ENCODE measurements at regions not wholly inside any gene's neighbourhood (a gene's known extent, or its start where the extent isn't known, plus 50 kb on each side); places are given as distances from the start of the nearest gene placed in this dataset.

DNA sequence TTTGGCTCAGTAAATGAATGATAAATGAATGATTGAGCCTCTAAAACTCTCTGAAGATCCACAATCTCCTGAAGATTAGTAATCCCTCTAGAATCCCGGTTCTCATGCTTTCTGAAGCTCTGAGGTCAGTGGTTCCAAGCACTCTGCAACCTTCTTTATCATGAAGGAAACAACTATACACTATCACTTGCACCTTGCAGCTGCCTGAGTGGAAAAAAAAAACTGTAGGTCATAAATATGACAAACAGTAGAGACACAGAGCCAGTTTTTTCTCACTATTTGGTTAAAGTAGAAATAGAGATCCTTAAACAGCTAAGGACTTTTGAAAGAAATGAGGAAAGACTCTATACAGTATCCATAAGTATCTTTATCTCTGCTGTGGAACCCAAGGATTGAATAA lies 122.0 kb upstream of the CRBN start (continued):
- TF ChIP-seq TAF1 (IDR thresholded peaks at IDR 0.05; ENCODE audit: low read depth, low read length), result no peak
- no peak for TF ChIP-seq CHD1 (IDR thresholded peaks at IDR 0.05; ENCODE audit: low read depth, low read length)
- TF ChIP-seq MAX (IDR thresholded peaks at IDR 0.05), result no peak
- no peak for TF ChIP-seq CREB1 (IDR thresholded peaks at IDR 0.05)
- TF ChIP-seq CTBP2 (IDR thresholded peaks at IDR 0.05; ENCODE audit: borderline replicate concordance, insufficient read depth, insufficient read length, low read length), result no peak

All from H1 (cell line).